ENCODE measurements at regions not wholly inside any gene's neighbourhood (a gene's known extent, or its start where the extent isn't known, plus 50 kb on each side); places are given as distances from the start of the nearest gene placed in this dataset.

DNA sequence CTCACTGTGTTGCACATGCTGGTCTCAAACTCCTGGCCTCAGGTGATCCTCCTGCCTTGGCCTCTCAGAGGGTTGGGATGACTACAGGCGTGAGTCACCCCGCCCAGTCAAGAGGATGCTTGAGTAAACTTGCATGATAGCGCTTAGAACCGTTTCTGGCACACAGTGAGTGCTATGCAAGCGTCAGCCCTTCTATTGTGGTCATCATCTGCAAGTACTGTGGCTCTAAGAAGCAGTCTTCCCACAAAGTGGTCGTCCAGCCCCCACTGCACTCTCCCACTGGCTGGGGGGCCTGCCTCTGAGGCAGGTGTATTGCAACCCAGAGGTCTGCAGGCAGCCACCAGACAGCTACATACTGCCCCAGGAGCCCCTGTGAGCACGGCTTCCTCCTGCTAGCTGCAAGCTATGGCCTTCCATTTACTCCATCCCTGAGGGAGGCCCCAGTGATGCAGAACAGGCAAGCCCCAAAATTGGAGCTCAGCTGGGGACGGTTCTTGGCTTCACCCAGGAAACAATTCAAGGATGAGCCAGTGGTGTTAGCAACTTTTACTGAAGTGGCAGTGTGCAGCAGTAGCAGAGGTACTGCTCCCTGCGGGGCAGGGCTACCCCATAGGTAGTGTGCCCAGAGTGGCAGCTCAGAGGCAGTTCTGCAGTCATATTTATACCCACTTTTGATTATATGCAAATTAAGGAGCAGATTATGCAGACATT is 95.4 kb downstream of the LSM3 start:
- no peak for DNase-seq (ENCODE audit: low read depth)

- no peak for DNase-seq (ENCODE audit: low read depth)
Measured at GRCh38 chr3:14274612-14274936, 96.0 kb downstream of the LSM3 start.

GRCh38 chr3:14274999-14275961 is 96.7 kb downstream of the LSM3 start:
- DNase-seq (ENCODE audit: low read depth), result no peak

DNA sequence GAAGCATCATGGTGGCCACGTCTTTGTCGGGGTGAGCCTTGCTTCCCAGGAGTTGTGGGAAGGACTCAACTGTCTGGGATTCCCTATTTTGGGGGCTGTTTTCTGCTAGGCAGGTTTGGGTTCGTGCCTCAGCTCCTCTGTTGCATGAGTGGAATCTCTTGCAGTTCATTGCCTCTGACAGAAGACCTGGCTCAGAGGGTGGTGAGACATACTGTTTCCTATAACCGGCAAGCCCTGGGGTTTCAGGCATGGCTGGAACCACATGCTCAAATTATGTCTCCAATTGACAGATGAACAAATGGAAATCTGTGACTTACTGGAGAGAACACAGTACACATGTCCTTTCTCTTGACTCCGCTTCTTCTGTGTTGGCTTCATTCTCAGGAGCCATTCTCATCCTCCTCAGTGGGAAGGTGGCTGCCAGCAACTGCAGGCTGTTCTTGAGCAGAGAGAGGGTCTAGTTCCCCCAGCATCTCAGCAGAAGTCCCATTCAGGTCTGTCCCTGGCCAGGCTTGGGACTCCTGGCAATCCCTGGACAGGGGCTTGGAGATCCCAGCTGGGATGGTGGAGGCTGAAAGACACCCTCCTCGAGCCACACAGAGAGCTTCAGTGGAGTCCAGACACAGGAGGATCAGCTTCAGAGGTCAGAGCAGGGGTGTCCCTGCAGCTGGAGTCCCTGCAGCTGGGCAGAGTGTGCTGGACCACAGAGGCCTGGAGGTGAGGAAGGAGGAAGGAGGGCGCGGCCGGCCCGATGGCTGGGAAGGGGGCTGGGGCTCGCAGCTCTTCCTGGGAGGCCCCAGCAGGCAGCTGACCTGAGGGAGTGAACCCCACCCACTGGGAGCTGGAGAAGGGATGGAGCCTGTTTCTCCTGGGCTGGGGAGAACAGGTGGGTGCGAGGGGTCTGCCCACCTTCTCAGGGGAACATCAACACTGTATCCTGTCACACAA is 97.6 kb downstream of the LSM3 start:
- no peak for DNase-seq (ENCODE audit: low read depth)

GRCh38 chr3:14277557-14277956 is 98.9 kb downstream of the LSM3 start:
- no peak for DNase-seq (ENCODE audit: low read depth)

DNA sequence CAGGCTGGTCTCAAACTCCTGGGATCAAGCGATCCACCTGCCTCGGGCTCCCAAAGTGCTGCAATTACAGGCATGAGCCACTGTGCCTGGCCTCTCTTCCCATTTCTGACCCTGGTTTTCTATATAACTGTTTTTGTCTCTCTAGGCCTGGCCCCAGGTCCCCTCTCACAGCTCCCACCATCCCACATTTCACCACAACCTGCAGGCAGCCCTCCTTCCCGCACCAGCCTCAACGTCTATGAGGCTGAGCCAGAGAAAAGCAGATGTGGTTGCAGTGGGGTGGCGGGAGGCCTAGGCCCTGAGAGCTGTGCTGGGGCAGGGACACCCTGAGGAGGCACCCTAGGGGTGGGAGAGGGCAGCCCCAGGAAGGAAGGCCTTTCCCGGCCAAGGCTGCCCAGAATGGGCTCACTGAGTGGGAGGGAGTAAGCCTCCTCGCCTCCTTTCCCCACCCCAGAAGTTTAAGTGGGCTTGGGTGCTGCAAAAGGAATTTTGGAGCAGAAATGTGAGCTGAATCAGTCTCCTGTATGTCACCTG is 99.7 kb downstream of the LSM3 start:
- DNase-seq (ENCODE audit: low read depth), result no peak

GRCh38 chr3:14278799-14279625 is 100.4 kb downstream of the LSM3 start:
- DNase-seq (ENCODE audit: low read depth), result no peak

- DNase-seq (ENCODE audit: low read depth), result no peak
Measured at GRCh38 chr3:14279626-14280061, 101.0 kb downstream of the LSM3 start.

DNA sequence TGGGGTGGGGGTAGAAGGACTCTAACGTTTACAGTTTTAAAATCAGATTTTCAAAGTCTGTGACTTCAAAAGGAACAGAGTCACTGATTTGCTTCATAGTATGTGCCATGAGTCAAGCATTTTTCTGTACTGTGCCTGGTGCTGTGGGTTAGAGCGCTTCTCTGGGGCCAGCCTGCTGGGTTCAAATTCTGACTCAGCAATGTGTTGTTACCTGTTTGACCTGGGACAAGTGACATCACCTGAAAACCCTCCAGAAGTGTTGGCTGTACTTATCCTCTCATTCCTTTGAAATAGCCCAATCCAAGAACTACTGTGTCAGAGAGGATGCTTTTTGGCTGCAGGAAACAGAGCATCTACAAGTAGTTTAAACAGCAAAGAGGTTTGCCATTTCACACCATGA is 101.7 kb downstream of the LSM3 start:
- no peak for DNase-seq (ENCODE audit: low read depth)

GRCh38 chr3:14281053-14281452 is 102.4 kb downstream of the LSM3 start:
- DNase-seq (ENCODE audit: low read depth), result no peak

DNA sequence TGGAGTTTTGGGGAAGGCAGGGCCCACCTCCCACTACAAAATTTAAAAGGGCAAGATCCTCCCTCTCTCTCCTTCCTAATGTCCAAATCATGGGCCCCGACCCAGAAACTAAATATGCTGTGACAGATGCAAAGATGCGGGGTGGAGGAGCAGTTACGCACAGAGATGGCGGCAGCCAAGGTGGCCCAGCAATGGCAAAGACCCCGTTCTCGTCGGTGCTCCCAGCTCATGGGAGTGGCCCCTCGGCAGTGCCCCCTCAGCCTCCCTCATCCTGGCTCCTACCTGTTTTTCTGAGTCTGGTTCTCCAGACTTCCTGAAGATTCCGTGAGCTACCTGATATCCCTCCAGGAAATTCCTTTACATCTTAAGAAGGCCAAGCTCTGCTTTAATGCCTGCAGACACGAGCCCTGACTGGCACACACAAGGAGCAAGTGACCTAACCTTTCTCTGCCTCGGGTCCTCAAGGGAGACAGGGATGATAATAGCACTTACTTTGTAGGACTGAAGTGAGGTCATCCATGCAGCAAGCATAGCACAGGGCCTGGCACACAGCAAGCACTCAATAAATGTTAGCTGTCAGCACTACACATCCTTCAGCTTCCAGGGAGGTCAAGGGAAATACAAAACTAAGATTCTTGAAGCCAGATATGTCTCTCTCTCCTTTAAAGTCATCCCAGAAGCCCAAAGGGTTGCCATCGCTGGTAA is 103.5 kb downstream of the LSM3 start:
- no peak for DNase-seq (ENCODE audit: low read depth)

DNA sequence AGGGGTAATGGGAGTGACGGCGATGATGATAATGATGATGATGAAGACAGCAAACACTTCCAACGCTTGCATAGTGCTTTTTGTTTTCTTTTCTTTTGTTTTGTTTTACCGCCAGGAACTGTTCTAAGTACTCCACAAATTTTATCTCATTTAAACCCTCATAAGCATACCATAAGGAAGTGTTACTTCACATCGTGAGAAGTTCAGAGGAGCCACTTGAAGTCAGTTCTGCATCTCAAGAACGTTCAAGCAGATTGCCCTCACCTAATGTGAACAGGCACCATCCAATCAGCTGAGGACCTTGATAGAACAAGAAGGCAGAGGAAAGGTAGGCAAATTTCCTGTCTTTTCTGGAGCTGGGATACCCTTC is 104.1 kb downstream of the LSM3 start:
- DNase-seq (ENCODE audit: low read depth), result no peak

GRCh38 chr3:14283092-14283812 is 104.6 kb downstream of the LSM3 start:
- no peak for DNase-seq (ENCODE audit: low read depth)

GRCh38 chr3:14283813-14284438 is 105.3 kb downstream of the LSM3 start:
- DNase-seq (ENCODE audit: low read depth), result no peak

DNA sequence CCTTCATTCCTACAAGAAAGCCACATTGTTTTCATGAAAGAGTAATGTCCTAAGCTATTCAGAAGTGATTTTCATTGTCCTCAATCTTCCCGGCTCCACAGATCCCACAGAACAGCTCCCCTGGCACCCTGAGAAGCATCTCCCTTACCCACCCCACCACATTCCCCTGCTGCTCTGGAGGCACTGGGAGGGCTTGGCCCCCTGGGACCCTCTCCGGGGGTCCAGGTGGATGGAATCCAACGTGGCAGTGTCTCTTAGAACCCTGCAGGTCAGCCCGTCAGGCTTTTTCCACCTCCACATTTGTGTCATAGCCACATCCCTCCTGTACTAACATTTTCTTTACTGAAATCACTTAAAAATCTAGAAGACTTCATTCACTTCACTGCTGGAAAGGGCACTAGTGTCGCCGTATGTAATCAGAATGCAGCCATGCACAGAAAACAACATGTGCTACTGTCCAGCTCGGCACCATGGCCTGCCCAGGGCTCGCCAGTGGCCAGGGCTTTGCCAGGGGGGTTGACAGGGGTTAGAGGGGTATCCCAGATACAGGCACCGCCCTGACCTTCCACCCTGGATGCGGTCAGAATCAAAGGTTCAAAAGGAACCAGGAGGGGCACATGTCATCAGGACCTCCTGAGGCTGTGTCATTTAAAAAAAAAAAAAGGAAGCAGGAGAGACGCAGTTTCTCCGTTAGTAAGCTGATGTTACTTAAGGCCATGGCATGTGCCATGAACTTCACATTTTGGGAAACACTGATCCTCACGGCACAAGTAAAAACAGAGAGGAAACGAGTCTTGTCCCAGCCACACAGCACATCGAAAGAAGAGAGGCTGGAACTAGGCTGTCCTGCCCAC is 106.3 kb downstream of the LSM3 start:
- no peak for DNase-seq (ENCODE audit: low read depth)

DNA sequence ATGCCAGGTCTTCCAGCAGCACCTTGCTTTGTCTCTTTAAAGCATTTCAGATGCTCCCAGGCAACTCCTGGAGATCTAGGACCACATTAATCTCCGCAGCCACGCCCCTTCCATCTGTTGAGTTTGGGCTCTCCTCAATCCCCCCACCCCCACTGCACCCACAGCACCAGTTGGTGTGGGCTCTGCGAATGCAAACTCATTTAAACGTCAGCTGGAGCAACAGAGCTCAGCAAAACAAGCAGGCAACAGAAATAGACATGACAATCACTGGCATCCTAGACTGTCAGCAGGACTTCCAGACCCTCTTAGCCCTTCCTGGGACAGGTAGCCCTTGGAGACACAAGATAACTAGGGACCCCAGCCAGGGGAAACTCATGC is 106.9 kb downstream of the LSM3 start:
- DNase-seq (ENCODE audit: low read depth), result no peak

- no peak for DNase-seq (ENCODE audit: low read depth)
Measured at GRCh38 chr3:14286887-14287500, 108.4 kb downstream of the LSM3 start.

DNA sequence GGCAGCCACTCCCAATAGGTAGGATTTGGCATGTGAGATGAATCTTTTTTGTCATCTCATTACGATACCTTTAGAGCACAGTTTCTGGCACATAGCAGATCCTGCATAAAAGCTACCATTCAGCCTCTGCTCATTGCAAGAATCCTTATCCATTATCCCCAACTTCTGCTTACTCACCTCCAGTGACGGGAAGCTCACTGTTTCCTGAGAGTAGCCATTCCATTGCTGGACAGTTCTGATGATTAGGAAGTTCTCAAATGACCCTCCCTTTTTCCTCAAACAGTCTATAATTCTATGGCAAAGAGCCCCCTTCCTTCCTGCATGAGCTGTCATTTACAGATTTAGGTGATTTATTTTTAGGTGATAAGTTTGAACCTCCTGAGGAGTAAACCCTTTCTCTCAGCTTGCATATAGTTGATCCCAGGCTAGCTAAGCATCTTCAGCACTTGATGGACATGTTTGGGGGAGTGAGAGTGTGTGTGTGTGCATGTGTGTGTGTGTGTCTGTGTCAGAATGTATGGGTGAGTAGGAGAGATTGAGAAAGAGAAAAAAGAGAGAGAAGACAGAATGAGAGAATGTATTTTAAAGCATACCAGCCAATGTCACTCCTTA is 109.7 kb downstream of the LSM3 start:
- DNase-seq (ENCODE audit: low read depth), result no peak
